IMR-90 (cell line): ENCODE measurements at regions not wholly inside any gene's neighbourhood (a gene's known extent, or its start where the extent isn't known, plus 50 kb on each side); places are given as distances from the start of the nearest gene placed in this dataset.

Source experiments
- ATAC-seq: fragments of 200-7000 bp; cut with Tn5 transposase; 2 replicates; pipeline ENCODE4 v1.9.1; 2020; ENCODE audit warnings: low read depth, mild to moderate bottlenecking, moderate library complexity
- BruUV-seq: library from RNA; stranded (reverse); fragments of 400-500 nt; replicated peaks from 2 replicates; lab custom pipeline; 2021; lab: Mats Ljungman, UMichigan
- CTCF ChIA-PET: fragments of 300-600 bp; formaldehyde crosslinking; extraction: SDS; loops from one replicate; lab custom pipeline; 2021; ENCODE audit warnings: antibody characterized with exemption; lab: Yijun Ruan, JAX
- POLR2A ChIA-PET: fragments of 300-600 bp; sonication (Branson Sonifier 250); formaldehyde crosslinking; loops from one replicate; lab custom pipeline; 2022; ENCODE audit warnings: antibody characterized with exemption; ENCODE audit not compliant: unreplicated experiment; lab: Charles Lee
- DNase-seq: peaks from one replicate; pipeline ENCODE4 v3.0.0; 2013
- H2AFZ ChIP-seq: replicated peaks from 2 replicates; pipeline ENCODE3; 2013; ENCODE audit warnings: low read length, mild to moderate bottlenecking; ENCODE audit not compliant: poor library complexity
- H2AK5ac ChIP-seq: 2 replicates; pipeline ENCODE4 v1.6.1; 2013; ENCODE audit warnings: low read depth, low read length, inconsistent platforms
- H2AK9ac ChIP-seq: replicated peaks from 2 replicates; pipeline ENCODE3; 2013; ENCODE audit warnings: mild to moderate bottlenecking, low read depth, low read length, moderate library complexity; ENCODE audit not compliant: poor library complexity
- H2BK120ac ChIP-seq: 2 replicates; pipeline ENCODE4 v1.6.1; 2013; ENCODE audit warnings: low read depth, low read length, inconsistent platforms
- H2BK15ac ChIP-seq: 3 replicates; pipeline ENCODE4 v1.6.1; 2013; ENCODE audit warnings: low read depth, low read length, inconsistent platforms
- H2BK20ac ChIP-seq: 2 replicates; pipeline ENCODE4 v1.6.1; 2013; ENCODE audit warnings: low read depth, mild to moderate bottlenecking, inconsistent platforms, low read length, moderate library complexity
- H2BK5ac ChIP-seq: 2 replicates; pipeline ENCODE4 v1.6.1; 2013; ENCODE audit warnings: mild to moderate bottlenecking, low read depth, low read length, inconsistent platforms; ENCODE audit not compliant: poor library complexity, severe bottlenecking
- H3K14ac ChIP-seq: replicated peaks from 2 replicates; pipeline ENCODE4 v1.6.1; 2013; ENCODE audit warnings: low read depth, low read length, inconsistent platforms
- H3K18ac ChIP-seq: 2 replicates; pipeline ENCODE4 v1.6.1; 2013; ENCODE audit warnings: low read depth, low read length, control low read depth
- H3K23ac ChIP-seq: 2 replicates; pipeline ENCODE4 v1.6.1; 2013; ENCODE audit warnings: low read depth, low read length, inconsistent platforms
- H3K27ac ChIP-seq: 2 replicates; pipeline ENCODE4 v1.5.1; 2013; ENCODE audit warnings: mild to moderate bottlenecking, control low read depth, low read length; ENCODE audit not compliant: insufficient read depth
- H3K27me3 ChIP-seq: 2 replicates; pipeline ENCODE4 v1.6.1; 2013; ENCODE audit warnings: low read length; ENCODE audit not compliant: control insufficient read depth, insufficient read depth
- H3K36me3 ChIP-seq: 2 replicates; pipeline ENCODE4 v1.6.1; 2013; ENCODE audit warnings: low read length, mixed read lengths; ENCODE audit not compliant: control insufficient read depth, insufficient read depth
- H3K4ac ChIP-seq: 2 replicates; pipeline ENCODE4 v1.6.1; 2013; ENCODE audit warnings: low read depth, low read length, inconsistent platforms
- H3K4me1 ChIP-seq: 2 replicates; pipeline ENCODE4 v1.6.1; 2013; ENCODE audit warnings: low read length, mixed read lengths; ENCODE audit not compliant: control insufficient read depth, insufficient read depth
- H3K4me2 ChIP-seq: 2 replicates; pipeline ENCODE4 v1.6.1; 2013; ENCODE audit warnings: low read depth, mild to moderate bottlenecking, control low read depth, low read length, moderate library complexity
- H3K4me3 ChIP-seq: 2 replicates; pipeline ENCODE4 v1.5.1; 2013; ENCODE audit warnings: low read depth, mild to moderate bottlenecking, control low read depth, low read length, moderate library complexity; ENCODE audit not compliant: insufficient read depth
- H3K56ac ChIP-seq: 2 replicates; pipeline ENCODE4 v1.6.1; 2013; ENCODE audit warnings: low read length, inconsistent platforms; ENCODE audit not compliant: insufficient read depth; ENCODE audit errors: extremely low read depth
- H3K79me1 ChIP-seq, 2 experiments: 2 replicates each; pipeline ENCODE4 v1.6.1; 2013; ENCODE audit warnings: low read length in 2 of 2, inconsistent platforms in 1 of 2, low read depth in 1 of 2
- H3K9ac ChIP-seq: 2 replicates; pipeline ENCODE4 v1.6.1; 2013; ENCODE audit warnings: low read depth, low read length, control low read depth
- H3K9me1 ChIP-seq: 2 replicates; pipeline ENCODE4 v1.6.1; 2013; ENCODE audit warnings: low read length, inconsistent platforms; ENCODE audit not compliant: insufficient read depth
- H3K9me3 ChIP-seq: 2 replicates; pipeline ENCODE4 v1.6.1; 2013; ENCODE audit warnings: low read length; ENCODE audit not compliant: control insufficient read depth, insufficient read depth
- H4K20me1 ChIP-seq: 2 replicates; pipeline ENCODE4 v1.6.1; 2013; ENCODE audit warnings: low read length, inconsistent platforms; ENCODE audit not compliant: insufficient read depth
- H4K5ac ChIP-seq: 2 replicates; pipeline ENCODE4 v1.6.1; 2013; ENCODE audit warnings: mild to moderate bottlenecking, low read depth, low read length, control low read depth
- H4K8ac ChIP-seq, 2 experiments: 2 replicates each; pipeline ENCODE4 v1.6.1; 2013; ENCODE audit warnings: low read depth in 2 of 2, low read length in 2 of 2, control low read depth in 1 of 2, inconsistent platforms in 1 of 2
- H4K91ac ChIP-seq: 2 replicates; pipeline ENCODE4 v1.6.1; 2013; ENCODE audit warnings: low read depth, low read length, inconsistent platforms; ENCODE audit not compliant: insufficient read depth
- BHLHE40 ChIP-seq: fragments of 150-350 bp; IDR thresholded peaks from 2 replicates; pipeline ENCODE4 v1.6.1; 2016; ENCODE audit warnings: mild to moderate bottlenecking, low read depth, low read length
- CEBPB ChIP-seq: IDR thresholded peaks from 2 replicates; pipeline ENCODE4 v1.6.1; 2012; ENCODE audit warnings: low read depth, low read length, improper control_type of control experiment
- CHD1 ChIP-seq: IDR thresholded peaks from 2 replicates; pipeline ENCODE4 v1.6.1; 2012; ENCODE audit warnings: low read depth, low read length, improper control_type of control experiment
- CTCF ChIP-seq: conservative IDR thresholded peaks from 2 replicates; pipeline ENCODE4 v1.5.1; 2012; ENCODE audit warnings: mild to moderate bottlenecking, low read depth, low read length, improper control_type of control experiment
- ELK1 ChIP-seq: fragments of 150-350 bp; IDR thresholded peaks from 2 replicates; pipeline ENCODE4 v1.6.1; 2016; ENCODE audit warnings: low read depth, mild to moderate bottlenecking, low read length, moderate library complexity, borderline replicate concordance
- FOS ChIP-seq: fragments of 150-350 bp; IDR thresholded peaks from 2 replicates; pipeline ENCODE4 v1.6.1; 2016; ENCODE audit warnings: low read depth, low read length
- MAFK ChIP-seq: IDR thresholded peaks from 2 replicates; pipeline ENCODE4 v1.6.1; 2012; ENCODE audit warnings: low read depth, low read length, improper control_type of control experiment
- MAZ ChIP-seq: IDR thresholded peaks from 2 replicates; pipeline ENCODE4 v1.6.1; 2012; ENCODE audit warnings: low read depth, mild to moderate bottlenecking, low read length, improper control_type of control experiment, moderate library complexity, borderline replicate concordance
- MXI1 ChIP-seq: IDR thresholded peaks from 2 replicates; pipeline ENCODE4 v1.6.1; 2012; ENCODE audit warnings: low read depth, mild to moderate bottlenecking, low read length, moderate library complexity, borderline replicate concordance
- POLR2A ChIP-seq: IDR thresholded peaks from 2 replicates; pipeline ENCODE4 v1.6.1; 2012; ENCODE audit warnings: mild to moderate bottlenecking, low read depth, low read length
- RAD21 ChIP-seq: IDR thresholded peaks from 2 replicates; pipeline ENCODE4 v1.6.1; 2012; ENCODE audit warnings: low read length, improper control_type of control experiment
- RCOR1 ChIP-seq: IDR thresholded peaks from 2 replicates; pipeline ENCODE4 v1.6.1; 2012; ENCODE audit warnings: mild to moderate bottlenecking, low read length, improper control_type of control experiment; ENCODE audit not compliant: insufficient replicate concordance
- RFX5 ChIP-seq: IDR thresholded peaks from 2 replicates; pipeline ENCODE4 v1.8.0; 2012; ENCODE audit warnings: low read depth, mild to moderate bottlenecking, low read length, moderate library complexity
- SMC3 ChIP-seq: fragments of 150-350 bp; IDR thresholded peaks from 2 replicates; pipeline ENCODE4 v1.6.1; 2016; ENCODE audit warnings: low read depth, mild to moderate bottlenecking, antibody characterized with exemption, low read length, moderate library complexity
- USF2 ChIP-seq: fragments of 150-350 bp; IDR thresholded peaks from 2 replicates; pipeline ENCODE4 v1.6.1; 2017; ENCODE audit warnings: mild to moderate bottlenecking, antibody characterized with exemption, low read length, low read depth
- WGBS, 2 experiments: methylation state at CpG; one replicate each; pipeline versions ENCODE4 v1.1.5 to v1.1.7; 2013; ENCODE audit warnings: missing lambda C conversion rate in 2 of 2; ENCODE audit not compliant: insufficient read length in 1 of 2; ENCODE audit errors: extremely low coverage in 2 of 2; 5-methylcytosine and 5-hydroxymethylcytosine counted together
- dilution Hi-C: fragments of 300-500 bp; cut with HindIII; formaldehyde crosslinking; loops from one replicate; pipeline ENCODE4 v1.14.3; 2018; ENCODE audit warnings: low sequenced_read_pairs; ENCODE audit not compliant: unreplicated experiment
- in situ Hi-C: fragments of 300-500 bp; cut with MboI; formaldehyde crosslinking; loops from 3 replicates; pipeline ENCODE4 v1.14.3; 2019; ENCODE audit warnings: low sequenced_read_pairs, inconsistent platforms, mixed read lengths
- intact Hi-C: fragments of 100-400 bp; cut with micrococcal nuclease; formaldehyde crosslinking; loops from 2 replicates; pipeline ENCODE4 v1.10.0; 2022

- DNase-seq (no peak), ATAC-seq (no peak)
- H3K9me1 ChIP-seq = no peaks in the 10 kb centered on the region
- ChIA-PET CTCF (interaction anchor here (0.5 kb wide), 1 partner anchor 56 kb away, joined by 6 read pairs; no protein-coding TSS in a partner anchor), POLR2A (interaction anchor here (0.6 kb wide), 1 partner anchor 161 kb away, joined by 4 read pairs; no protein-coding TSS in a partner anchor)
- no peak overlapping the region for H3K9ac ChIP-seq
- no peak overlapping the region for H2AFZ ChIP-seq
- no peak overlapping the region for H3K14ac ChIP-seq
- H3K4me2 ChIP-seq = no peak overlapping the region
- no peaks in the 10 kb centered on the region for H3K9me3 ChIP-seq
- no peak overlapping the region for H3K23ac ChIP-seq
- no peak overlapping the region for H3K4me3 ChIP-seq
- no peaks in the 10 kb centered on the region for H3K79me1 ChIP-seq
- H3K36me3 ChIP-seq = no peaks in the 10 kb centered on the region
- no peak overlapping the region for H2AK9ac ChIP-seq
- in situ Hi-C loops = no loop called here
- H3K4ac ChIP-seq = no peak overlapping the region
- no peak overlapping the region for H2BK15ac ChIP-seq
- no peaks in the 10 kb centered on the region for H4K20me1 ChIP-seq
- no peak overlapping the region for H4K8ac ChIP-seq
- H3K27ac ChIP-seq = no peak overlapping the region
- no peak overlapping the region for H3K18ac ChIP-seq
- H2BK20ac ChIP-seq = no peak overlapping the region
- no peak overlapping the region for H3K56ac ChIP-seq
- no peak overlapping the region for H2BK120ac ChIP-seq
- no peak overlapping the region for H2BK5ac ChIP-seq
- H4K5ac ChIP-seq = no peak overlapping the region
- H3K4me1 ChIP-seq = no peaks in the 10 kb centered on the region
- H3K27me3 ChIP-seq = peaks cover 16% of the 10 kb centered on the region
- no TSS peak for BruUV-seq
- no peak overlapping the region for H4K91ac ChIP-seq
- intact Hi-C loops = no loop called here
- dilution Hi-C loops = no loop called here
- WGBS, 2 experiments = 60% methylated on average over 1 of the region's 3 CpGs; no CpG with 5 or more reads in 1 of the 2 experiments
- no peak overlapping the region for H2AK5ac ChIP-seq
- no peak for TF ChIP-seq CHD1
- no peak for TF ChIP-seq SMC3
- no peak for TF ChIP-seq CEBPB
- TF ChIP-seq USF2 = no peak
- no peak for TF ChIP-seq ELK1
- no peak for TF ChIP-seq FOS
- TF ChIP-seq MXI1 = no peak
- no peak for TF ChIP-seq CTCF
- TF ChIP-seq RAD21 = no peak
- TF ChIP-seq POLR2A = no peak
- no peak for TF ChIP-seq MAFK
- TF ChIP-seq RCOR1 = no peak
- no peak for TF ChIP-seq RFX5
- no peak for TF ChIP-seq MAZ
- TF ChIP-seq BHLHE40 = no peak
These were observed 144.2 kb downstream of the JCAD start for GRCh38 chr10:29914986-29915785.
